ENCODE measurements at regions not wholly inside any gene's neighbourhood (a gene's known extent, or its start where the extent isn't known, plus 50 kb on each side); places are given as distances from the start of the nearest gene placed in this dataset.

GRCh38 chr3:30458376-30459171 is 147.8 kb upstream of the TGFBR2 start:
- no peak overlapping the region for H3K4me3 Mint-ChIP-seq
- ATAC-seq (replicated peaks), result no peak
- no peaks in the 10 kb centered on the region for H3K36me3 Mint-ChIP-seq (ENCODE audit: insufficient read depth)
- DNase-seq, result no peak
- peaks cover 0 to 5% of the 10 kb centered on the region in 2 donors for H3K9me3 Mint-ChIP-seq
- H3K27ac Mint-ChIP-seq, result no peak overlapping the region
- no peaks in the 10 kb centered on the region for H3K4me1 Mint-ChIP-seq (ENCODE audit: low read depth in 2 of 2)
- no peaks in the 10 kb centered on the region for H3K27me3 Mint-ChIP-seq

- H3K27me3 Mint-ChIP-seq, result no peaks in the 10 kb centered on the region
- H3K36me3 Mint-ChIP-seq (ENCODE audit: insufficient read depth), result no peaks in the 10 kb centered on the region
- no peak overlapping the region for H3K4me3 Mint-ChIP-seq
- no peaks in the 10 kb centered on the region for H3K4me1 Mint-ChIP-seq (ENCODE audit: low read depth in 2 of 2)
- DNase-seq (no peak), ATAC-seq (replicated peaks) (no peak)
- H3K27ac Mint-ChIP-seq, result no peak overlapping the region
- peaks cover 5 to 7% of the 10 kb centered on the region in 2 donors for H3K9me3 Mint-ChIP-seq
These were observed 145.1 kb upstream of the TGFBR2 start for GRCh38 chr3:30461311-30461710.

- Mint-ChIP-seq H3K36me3 (ENCODE audit: insufficient read depth) (no peaks in the 10 kb centered on the region), H3K4me3 (no peak overlapping the region), H3K4me1 (ENCODE audit: low read depth in 2 of 2) (no peaks in the 10 kb centered on the region), H3K27ac (no peak overlapping the region), H3K9me3 (peaks cover 5 to 7% of the 10 kb centered on the region in 2 donors), H3K27me3 (no peaks in the 10 kb centered on the region)
- no peak for ATAC-seq (replicated peaks)
- no peak for DNase-seq
These were observed 143.5 kb upstream of the TGFBR2 start for GRCh38 chr3:30462721-30463470.

GRCh38 chr3:30464381-30464780 is 142.0 kb upstream of the TGFBR2 start:
- no peaks in the 10 kb centered on the region for H3K36me3 Mint-ChIP-seq (ENCODE audit: insufficient read depth)
- DNase-seq (no peak), ATAC-seq (replicated peaks) (no peak)
- no peaks in the 10 kb centered on the region for H3K27me3 Mint-ChIP-seq
- peaks cover 2 to 7% of the 10 kb centered on the region in 2 donors for H3K9me3 Mint-ChIP-seq
- H3K4me3 Mint-ChIP-seq, result no peak overlapping the region
- no peaks in the 10 kb centered on the region for H3K4me1 Mint-ChIP-seq (ENCODE audit: low read depth in 2 of 2)
- no peak overlapping the region for H3K27ac Mint-ChIP-seq

- peaks cover 0 to under 1% of the 10 kb centered on the region in 2 donors for H3K4me1 Mint-ChIP-seq (ENCODE audit: low read depth in 2 of 2)
These were observed 140.9 kb upstream of the TGFBR2 start for GRCh38 chr3:30465454-30465853.

GRCh38 chr3:30467596-30468238 is 138.7 kb upstream of the TGFBR2 start:
- H3K36me3 Mint-ChIP-seq (ENCODE audit: insufficient read depth), result no peaks in the 10 kb centered on the region
- ATAC-seq (replicated peaks), result no peak
- peaks cover 0 to 1% of the 10 kb centered on the region in 2 donors for H3K4me1 Mint-ChIP-seq (ENCODE audit: low read depth in 2 of 2)
- H3K4me3 Mint-ChIP-seq, result no peak overlapping the region
- DNase-seq, result no peak
- H3K27me3 Mint-ChIP-seq, result no peaks in the 10 kb centered on the region
- H3K9me3 Mint-ChIP-seq, result peaks cover 0 to 7% of the 10 kb centered on the region in 2 donors
- H3K27ac Mint-ChIP-seq, result no peak overlapping the region

More at GRCh38 chr3:30465454-30465853, 140.9 kb upstream of the TGFBR2 start:
- H3K4me3 Mint-ChIP-seq, result no peak overlapping the region
- H3K27me3 Mint-ChIP-seq, result no peaks in the 10 kb centered on the region
- H3K9me3 Mint-ChIP-seq, result peaks cover 0 to 7% of the 10 kb centered on the region in 2 donors
- no peak for DNase-seq
- no peaks in the 10 kb centered on the region for H3K36me3 Mint-ChIP-seq (ENCODE audit: insufficient read depth)
- H3K27ac Mint-ChIP-seq, result no peak overlapping the region
- ATAC-seq (replicated peaks), result no peak

GRCh38 chr3:30469133-30469532 is 137.3 kb upstream of the TGFBR2 start:
- H3K27ac Mint-ChIP-seq, result no peak overlapping the region
- H3K4me3 Mint-ChIP-seq, result no peak overlapping the region
- no peak for DNase-seq
- H3K9me3 Mint-ChIP-seq, result peaks cover 0 to 7% of the 10 kb centered on the region in 2 donors
- H3K27me3 Mint-ChIP-seq, result no peaks in the 10 kb centered on the region
- H3K4me1 Mint-ChIP-seq (ENCODE audit: low read depth in 2 of 2), result peaks cover 0 to 1% of the 10 kb centered on the region in 2 donors
- H3K36me3 Mint-ChIP-seq (ENCODE audit: insufficient read depth), result no peaks in the 10 kb centered on the region
- no peak for ATAC-seq (replicated peaks)

GRCh38 chr3:30470496-30470895 is 135.9 kb upstream of the TGFBR2 start:
- H3K27me3 Mint-ChIP-seq, result no peaks in the 10 kb centered on the region
- no peaks in the 10 kb centered on the region for H3K9me3 Mint-ChIP-seq
- DNase-seq, result no peak
- no peaks in the 10 kb centered on the region for H3K36me3 Mint-ChIP-seq (ENCODE audit: insufficient read depth)
- no peak overlapping the region for H3K4me3 Mint-ChIP-seq
- no peak overlapping the region for H3K27ac Mint-ChIP-seq
- H3K4me1 Mint-ChIP-seq (ENCODE audit: low read depth in 2 of 2), result peaks cover 0 to 1% of the 10 kb centered on the region in 2 donors
- ATAC-seq (replicated peaks), result no peak

- Mint-ChIP-seq H3K27ac (no peak overlapping the region), H3K4me1 (ENCODE audit: low read depth in 2 of 2) (peaks cover 0 to 1% of the 10 kb centered on the region in 2 donors)
These were observed 135.3 kb upstream of the TGFBR2 start for GRCh38 chr3:30471066-30471465.

GRCh38 chr3:30471796-30472489 is 134.5 kb upstream of the TGFBR2 start:
- H3K27me3 Mint-ChIP-seq, result no peaks in the 10 kb centered on the region
- H3K9me3 Mint-ChIP-seq, result no peaks in the 10 kb centered on the region
- no peak overlapping the region for H3K4me3 Mint-ChIP-seq
- DNase-seq (no peak), ATAC-seq (replicated peaks) (no peak)
- H3K27ac Mint-ChIP-seq, result no peak overlapping the region
- peaks cover 0 to 1% of the 10 kb centered on the region in 2 donors for H3K4me1 Mint-ChIP-seq (ENCODE audit: low read depth in 2 of 2)
- no peaks in the 10 kb centered on the region for H3K36me3 Mint-ChIP-seq (ENCODE audit: insufficient read depth)

More at GRCh38 chr3:30471066-30471465, 135.3 kb upstream of the TGFBR2 start:
- no peaks in the 10 kb centered on the region for H3K9me3 Mint-ChIP-seq
- H3K36me3 Mint-ChIP-seq (ENCODE audit: insufficient read depth), result no peaks in the 10 kb centered on the region
- ATAC-seq (replicated peaks), result no peak
- H3K4me3 Mint-ChIP-seq, result no peak overlapping the region
- DNase-seq, result no peak
- no peaks in the 10 kb centered on the region for H3K27me3 Mint-ChIP-seq

GRCh38 chr3:30473374-30474051 is 132.9 kb upstream of the TGFBR2 start:
- ATAC-seq (replicated peaks) (no peak), DNase-seq (no peak)
- Mint-ChIP-seq H3K27me3 (no peaks in the 10 kb centered on the region), H3K36me3 (ENCODE audit: insufficient read depth) (no peaks in the 10 kb centered on the region), H3K4me1 (ENCODE audit: low read depth in 2 of 2) (peaks cover 5% of the 10 kb centered on the region in 2 donors), H3K9me3 (no peaks in the 10 kb centered on the region), H3K4me3 (no peak overlapping the region), H3K27ac (no peak overlapping the region)

GRCh38 chr3:30474371-30474770 is 132.0 kb upstream of the TGFBR2 start:
- Mint-ChIP-seq H3K4me3 (no peak overlapping the region), H3K27ac (no peak overlapping the region), H3K36me3 (ENCODE audit: insufficient read depth) (no peaks in the 10 kb centered on the region), H3K27me3 (no peaks in the 10 kb centered on the region), H3K4me1 (ENCODE audit: low read depth in 2 of 2) (peaks cover 5% of the 10 kb centered on the region in 2 donors), H3K9me3 (no peaks in the 10 kb centered on the region)
- DNase-seq, result no peak
- ATAC-seq (replicated peaks), result no peak
